Activated CD4-positive, CD25-positive, alpha-beta regulatory T cell treated with anti-CD3 and anti-CD28 coated beads, Interleukin-2, amount 50 U/mL, for 24 hours (primary cell): ENCODE measurements at regions not wholly inside any gene's neighbourhood (a gene's known extent, or its start where the extent isn't known, plus 50 kb on each side); places are given as distances from the start of the nearest gene placed in this dataset.

Experiments used
- ATAC-seq, 2 donors: fragments of 150-1000 bp; cut with Tn5 transposase; one replicate each; pipeline ENCODE4 v1.10.0; 2021; ENCODE audit warnings: mild to moderate bottlenecking in 1 of 2, moderate library complexity in 1 of 2

GRCh38 chr5:53334431-53334941, 145.9 kb upstream of the FST start:
- no peak for ATAC-seq

GRCh38 chr5:53335115-53335514, 145.3 kb upstream of the FST start:
- ATAC-seq: no peak

GRCh38 chr5:53337827-53338226, 142.6 kb upstream of the FST start:
- ATAC-seq: no peak

GRCh38 chr5:53338971-53339370, 141.5 kb upstream of the FST start:
- no peak for ATAC-seq

GRCh38 chr5:53339962-53340540, 140.4 kb upstream of the FST start:
- no peak for ATAC-seq

GRCh38 chr5:53340956-53341750, 139.3 kb upstream of the FST start:
- ATAC-seq: no peak

GRCh38 chr5:53342236-53342635, 138.2 kb upstream of the FST start:
- no peak for ATAC-seq

- ATAC-seq: no peak
Measured at GRCh38 chr5:53343187-53343586, 137.2 kb upstream of the FST start.

GRCh38 chr5:53350368-53350767, 130.1 kb upstream of the FST start:
- no peak for ATAC-seq

- ATAC-seq: no peak
Measured at GRCh38 chr5:53350991-53351770, 129.2 kb upstream of the FST start.

GRCh38 chr5:53355316-53355715, 125.1 kb upstream of the FST start:
- ATAC-seq: no peak

GRCh38 chr5:53355931-53356330, 124.5 kb upstream of the FST start:
- no peak for ATAC-seq

- ATAC-seq: no peak
Measured at GRCh38 chr5:53357439-53357838, 123.0 kb upstream of the FST start.

- no peak for ATAC-seq
Measured at GRCh38 chr5:53358794-53359193, 121.6 kb upstream of the FST start.

- no peak for ATAC-seq
Measured at GRCh38 chr5:53359916-53360517, 120.4 kb upstream of the FST start.

GRCh38 chr5:53360811-53361210, 119.6 kb upstream of the FST start:
- no peak for ATAC-seq

- no peak for ATAC-seq
Measured at GRCh38 chr5:53361708-53362107, 118.7 kb upstream of the FST start.

- no peak for ATAC-seq
Measured at GRCh38 chr5:53362521-53362941, 117.9 kb upstream of the FST start.

GRCh38 chr5:53364061-53364460, 116.4 kb upstream of the FST start:
- no peak for ATAC-seq

GRCh38 chr5:53366245-53366644, 114.2 kb upstream of the FST start:
- ATAC-seq: no peak

GRCh38 chr5:53367727-53368126, 112.7 kb upstream of the FST start:
- ATAC-seq: no peak

GRCh38 chr5:53368516-53368915, 111.9 kb upstream of the FST start:
- ATAC-seq: no peak

- ATAC-seq: no peak
Measured at GRCh38 chr5:53368966-53369605, 111.3 kb upstream of the FST start.
